LoVo (cell line): ENCODE measurements at regions not wholly inside any gene's neighbourhood (a gene's known extent, or its start where the extent isn't known, plus 50 kb on each side); places are given as distances from the start of the nearest gene placed in this dataset.
"Not testable (repeated sequence)": the region's sequence is repeated elsewhere in the genome, so short reads cannot be mapped to it uniquely, and the experiment has no call there.

ENCODE experiments used
- DNase-seq: peaks from one replicate; pipeline ENCODE4 v3.0.0-alpha.2; 2016; ENCODE audit warnings: low spot score

DNA sequence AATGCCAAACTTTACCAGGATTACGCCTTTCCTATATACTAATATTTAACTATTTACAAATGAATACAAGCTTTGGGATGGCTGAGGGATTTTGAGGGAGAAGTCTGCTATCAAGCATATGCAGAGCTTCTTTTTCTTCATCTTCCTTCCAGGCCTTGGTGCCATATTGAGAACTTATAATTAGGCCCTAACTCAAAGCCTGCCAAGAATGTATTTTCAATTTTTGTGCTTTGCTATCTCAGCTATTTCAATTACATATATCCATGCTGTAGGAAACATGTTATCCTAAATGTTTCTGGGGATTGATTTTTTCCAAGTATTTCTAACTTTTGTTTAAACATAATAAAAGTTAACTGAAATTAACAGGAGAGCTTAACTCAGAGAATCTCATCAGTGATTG is 425.0 kb upstream of the GRM7 start:
- DNase-seq, result no peak

DNA sequence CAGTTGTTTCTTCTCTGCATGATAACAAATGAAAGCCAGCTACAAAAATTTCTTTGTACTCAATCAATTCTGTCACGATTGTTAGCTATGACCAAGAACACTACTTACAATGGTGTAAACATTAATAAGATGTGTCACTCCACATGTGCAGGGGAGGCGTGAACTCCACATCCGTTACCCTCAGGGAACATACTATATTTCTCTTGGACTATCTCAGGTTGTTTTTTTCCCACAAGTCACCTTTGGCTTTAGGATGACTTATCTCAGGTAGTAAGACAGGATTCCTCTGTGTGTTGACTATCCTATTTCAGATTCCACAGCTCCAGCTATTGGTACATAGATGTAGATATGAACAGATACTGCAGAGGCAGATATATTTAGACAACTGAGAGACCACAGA is 423.3 kb upstream of the GRM7 start:
- DNase-seq, result no peak

DNA sequence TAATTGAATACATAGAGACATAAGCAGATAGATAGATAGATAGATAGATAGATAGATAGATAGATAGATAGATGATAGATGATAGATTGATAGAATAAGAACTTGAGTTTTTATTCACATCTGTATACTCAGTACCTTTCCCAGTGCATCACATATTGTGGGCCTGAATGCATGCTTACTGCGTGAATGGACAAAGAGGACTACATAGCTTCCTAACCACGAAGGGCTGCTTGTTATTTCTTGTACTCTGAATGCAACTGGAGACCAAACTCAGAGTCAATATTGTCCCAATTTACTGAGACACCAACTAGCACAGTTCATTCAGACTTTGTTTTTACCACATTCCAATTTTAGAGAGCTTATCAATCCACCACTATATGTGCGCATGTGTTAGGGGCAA is 422.9 kb upstream of the GRM7 start:
- no peak for DNase-seq

DNA sequence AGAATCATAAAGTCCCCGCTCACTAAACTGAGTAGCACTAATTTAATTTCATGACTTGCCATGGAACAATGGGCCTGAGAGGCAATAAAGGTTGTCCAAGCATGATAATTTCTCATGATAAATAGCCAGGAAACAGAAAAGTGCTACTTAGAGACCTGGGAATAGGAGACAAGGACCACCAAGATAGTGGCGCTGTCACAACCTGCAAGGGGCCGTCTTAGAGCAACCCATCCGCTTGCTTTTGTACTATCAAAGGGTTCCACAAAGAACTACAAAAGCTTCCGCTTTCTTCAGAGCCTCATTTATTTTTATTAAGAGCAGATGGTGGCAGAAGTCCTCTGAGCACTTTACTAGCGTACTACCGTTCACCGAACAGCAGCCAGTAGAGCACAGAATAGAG is 421.7 kb upstream of the GRM7 start:
- DNase-seq, result no peak

DNA sequence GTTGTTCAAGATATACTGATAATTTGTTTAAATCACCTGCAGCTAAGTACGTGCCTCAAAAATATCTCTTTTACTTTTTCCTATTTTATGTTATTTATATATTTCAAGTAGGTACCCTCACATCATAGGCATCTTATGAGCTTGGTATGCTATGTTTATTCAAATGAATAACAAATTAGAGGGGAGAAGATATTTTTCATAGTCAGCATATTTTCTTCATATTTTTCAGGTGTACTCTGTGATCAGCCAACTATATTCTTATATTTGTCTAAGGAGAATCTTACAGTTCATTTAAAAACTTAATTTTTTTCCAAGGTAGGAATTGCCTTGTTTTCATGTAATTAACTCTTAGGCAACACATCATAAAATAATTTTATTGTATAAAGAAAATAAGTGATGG is 421.1 kb upstream of the GRM7 start:
- no peak for DNase-seq

DNA sequence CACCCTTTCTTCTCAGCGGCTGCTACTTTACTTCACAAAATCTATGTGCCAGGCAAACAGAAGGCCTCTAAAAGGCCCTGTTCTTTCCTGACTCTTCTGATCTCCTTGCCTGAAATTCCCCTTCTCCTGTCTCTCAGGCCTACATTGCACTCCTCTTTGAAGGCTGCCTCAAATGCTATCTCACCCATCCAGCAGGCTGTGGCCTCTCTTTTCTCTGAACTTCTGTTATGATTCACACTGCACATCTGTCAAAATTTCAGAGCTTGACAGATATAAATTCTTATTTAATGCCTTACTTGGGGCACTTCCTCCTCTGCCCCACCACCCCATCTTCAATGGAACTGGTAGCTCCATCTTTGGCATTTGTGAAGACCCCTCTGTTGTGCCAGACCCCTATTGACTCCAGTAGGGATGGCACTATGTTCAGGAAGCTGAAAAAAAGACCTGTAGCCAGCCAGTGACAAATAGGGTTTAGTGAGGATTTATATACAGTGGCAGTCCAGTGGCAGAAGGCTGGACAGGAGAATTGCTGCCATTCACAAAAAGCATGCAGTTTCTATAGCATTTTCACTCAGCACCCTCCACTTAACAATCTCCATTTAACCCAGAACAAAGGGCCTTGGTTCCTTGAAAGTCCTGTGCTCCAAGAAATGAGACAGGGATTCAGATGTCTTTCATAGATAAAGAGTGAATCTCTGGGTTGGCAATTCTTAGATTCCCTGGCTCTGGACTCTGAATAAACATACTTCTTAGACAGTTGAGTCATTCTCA is 415.8 kb upstream of the GRM7 start:
- DNase-seq, result no peak

DNA sequence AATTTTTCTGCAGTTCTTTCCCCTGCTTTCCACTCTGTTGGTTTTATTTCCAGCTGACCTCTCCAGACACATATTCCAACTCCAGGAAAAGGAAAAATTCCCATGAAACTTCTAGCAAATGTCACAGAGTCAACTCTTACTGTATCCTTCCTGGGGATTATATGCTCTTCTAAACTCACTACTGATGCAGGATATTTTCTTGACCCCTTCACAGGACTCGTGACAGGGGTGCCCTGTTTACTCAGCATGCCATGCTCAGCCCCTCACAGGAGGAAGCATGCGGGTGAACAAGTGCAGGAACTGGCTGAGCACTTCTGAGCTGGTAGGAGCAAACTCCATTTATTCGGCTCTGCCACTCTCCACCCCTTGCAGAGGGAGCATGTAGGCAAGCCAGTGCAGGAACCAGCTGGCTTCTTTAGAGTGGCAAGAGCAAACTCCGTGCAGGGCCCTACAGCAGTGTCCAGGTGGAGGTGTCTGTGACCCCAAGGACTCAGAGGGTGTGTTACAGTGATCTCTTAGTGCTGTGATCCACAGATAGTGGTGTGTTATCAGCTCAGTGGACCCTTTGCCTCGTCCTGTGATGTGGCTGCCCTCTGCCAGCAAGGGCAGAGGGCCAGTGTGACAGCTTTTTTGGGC is 413.6 kb upstream of the GRM7 start:
- DNase-seq, result no peak

DNA sequence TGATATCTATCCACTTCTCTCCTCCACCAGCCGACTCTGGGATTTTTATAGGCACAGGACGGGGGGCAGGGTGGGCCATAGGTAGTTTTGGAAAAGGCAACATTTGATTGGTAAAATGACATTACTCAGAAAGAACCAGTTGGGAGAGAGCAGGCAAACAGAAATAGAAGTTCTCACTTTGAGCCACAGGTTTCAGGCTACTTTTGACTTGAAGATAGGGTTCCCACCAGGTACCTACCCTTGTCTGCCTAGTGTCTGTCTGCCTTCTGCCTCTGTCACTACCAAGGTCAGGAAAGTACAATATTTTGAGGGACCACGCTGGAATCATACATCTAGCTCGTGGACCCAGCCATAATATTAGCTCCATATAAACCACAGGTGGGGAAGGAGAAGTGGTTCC is 412.9 kb upstream of the GRM7 start:
- no peak for DNase-seq

DNA sequence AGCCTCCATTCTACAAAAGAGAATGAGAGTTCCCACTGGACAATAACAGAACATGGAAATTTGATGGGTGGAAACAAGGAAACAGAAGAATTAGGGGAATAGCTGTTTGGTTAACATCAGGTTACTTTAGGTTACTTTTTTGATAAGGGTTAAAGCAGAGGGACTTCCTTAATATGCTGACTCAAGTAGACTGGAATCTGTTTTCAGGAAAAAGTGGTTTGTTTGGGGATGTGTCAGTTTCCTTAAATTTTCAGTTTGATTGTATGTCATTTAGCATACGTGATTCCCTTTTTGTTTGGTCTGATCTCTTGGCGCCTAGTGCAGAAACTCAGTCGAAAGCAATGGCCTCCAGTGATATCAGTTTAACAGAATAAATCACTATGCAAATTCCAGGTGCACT is 411.8 kb upstream of the GRM7 start:
- DNase-seq, result no peak

DNA sequence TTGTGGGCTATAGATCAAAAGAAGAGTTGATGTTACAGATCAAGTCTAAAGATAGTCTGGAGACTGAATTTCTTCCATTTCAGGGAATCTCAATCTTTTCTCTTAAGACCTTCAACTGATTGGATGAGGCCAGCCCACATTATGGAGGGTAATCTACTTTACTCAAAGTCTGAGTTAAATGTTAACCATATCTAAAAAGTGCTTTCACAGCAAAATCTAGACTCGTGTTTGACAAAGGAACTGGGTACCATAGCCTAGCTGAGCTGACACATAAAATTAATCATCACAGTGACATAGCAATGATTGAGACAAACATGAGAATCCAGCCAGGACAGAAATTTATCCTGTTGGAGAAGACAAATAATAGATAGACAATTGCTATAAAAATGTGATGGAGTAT is 407.9 kb upstream of the GRM7 start:
- DNase-seq, result no peak

DNA sequence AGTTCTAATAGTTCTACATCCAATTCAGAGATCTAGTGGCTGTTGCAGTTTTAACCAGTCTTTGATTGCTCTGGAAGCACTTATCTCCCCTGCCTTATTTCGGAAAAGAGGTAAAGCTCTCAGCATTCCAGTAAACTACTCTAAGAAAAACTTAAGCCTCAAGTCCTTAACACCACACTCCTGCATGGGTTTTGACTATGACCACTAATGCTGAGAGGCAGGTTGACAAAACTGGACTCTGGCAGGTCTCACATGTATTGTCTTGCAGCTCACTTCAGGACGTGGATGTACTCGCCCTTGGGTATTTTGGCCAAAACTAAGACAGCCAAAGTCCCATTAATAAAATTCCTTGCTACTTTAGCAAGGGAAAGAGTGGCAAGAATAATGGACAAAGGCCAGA is 405.9 kb upstream of the GRM7 start:
- no peak for DNase-seq

DNA sequence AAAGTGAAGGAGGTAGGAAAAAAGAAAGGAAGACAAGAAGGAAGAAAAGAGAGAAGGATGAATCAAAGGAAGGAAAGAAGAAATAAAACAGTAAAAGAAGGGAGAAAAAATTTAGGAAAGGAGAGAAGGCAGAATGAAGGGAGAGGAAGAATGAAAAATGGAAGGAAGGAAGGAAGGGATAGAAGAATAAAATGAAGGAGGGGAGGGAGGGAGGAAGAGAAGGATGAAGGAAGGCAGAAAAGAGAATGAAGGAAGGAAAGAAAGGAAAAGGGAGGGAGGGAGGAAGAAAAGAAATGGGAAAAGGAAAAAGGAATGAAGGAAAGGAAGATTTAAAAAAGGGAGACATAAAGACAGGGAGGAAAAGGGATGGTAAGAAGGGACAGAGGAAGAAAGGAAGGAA is 393.7 kb upstream of the GRM7 start:
- no peak for DNase-seq

DNA sequence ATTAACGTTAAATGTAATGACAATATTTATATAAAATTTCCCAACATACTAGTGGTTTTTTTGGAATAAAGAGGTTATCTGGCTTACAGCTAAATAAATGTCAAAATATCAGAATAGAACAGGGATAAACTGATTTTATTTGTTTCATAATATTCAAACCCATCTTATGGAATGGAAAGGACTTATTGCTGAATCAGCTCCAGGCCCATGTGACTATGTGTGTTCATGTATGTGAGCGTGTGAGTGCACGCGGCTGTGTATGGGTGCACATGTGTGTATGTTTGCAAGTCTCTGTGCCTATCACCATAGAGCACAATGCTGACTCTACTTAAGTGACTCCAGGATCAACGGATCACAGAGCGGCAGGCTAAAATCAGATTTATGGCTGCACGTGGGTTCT is 392.3 kb upstream of the GRM7 start:
- no peak for DNase-seq

DNA sequence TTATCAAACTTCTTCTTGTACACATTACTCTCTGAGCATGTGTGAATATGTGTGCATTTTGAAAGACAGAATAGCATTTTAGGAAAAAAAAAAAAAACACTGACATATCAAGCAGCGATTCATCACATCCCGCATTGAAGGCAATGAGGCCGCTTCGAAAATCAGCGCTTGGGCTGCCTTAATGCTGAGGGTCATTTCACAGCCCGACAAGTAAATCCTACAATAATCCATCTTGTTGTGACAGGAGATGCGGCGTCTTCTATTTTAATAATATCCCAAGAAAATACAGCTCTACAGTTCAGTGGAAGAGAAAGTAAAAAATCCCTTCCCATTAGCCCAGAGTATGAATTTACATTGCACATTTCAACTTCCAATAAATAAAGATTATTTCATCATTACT is 389.2 kb upstream of the GRM7 start:
- DNase-seq, result no peak

DNA sequence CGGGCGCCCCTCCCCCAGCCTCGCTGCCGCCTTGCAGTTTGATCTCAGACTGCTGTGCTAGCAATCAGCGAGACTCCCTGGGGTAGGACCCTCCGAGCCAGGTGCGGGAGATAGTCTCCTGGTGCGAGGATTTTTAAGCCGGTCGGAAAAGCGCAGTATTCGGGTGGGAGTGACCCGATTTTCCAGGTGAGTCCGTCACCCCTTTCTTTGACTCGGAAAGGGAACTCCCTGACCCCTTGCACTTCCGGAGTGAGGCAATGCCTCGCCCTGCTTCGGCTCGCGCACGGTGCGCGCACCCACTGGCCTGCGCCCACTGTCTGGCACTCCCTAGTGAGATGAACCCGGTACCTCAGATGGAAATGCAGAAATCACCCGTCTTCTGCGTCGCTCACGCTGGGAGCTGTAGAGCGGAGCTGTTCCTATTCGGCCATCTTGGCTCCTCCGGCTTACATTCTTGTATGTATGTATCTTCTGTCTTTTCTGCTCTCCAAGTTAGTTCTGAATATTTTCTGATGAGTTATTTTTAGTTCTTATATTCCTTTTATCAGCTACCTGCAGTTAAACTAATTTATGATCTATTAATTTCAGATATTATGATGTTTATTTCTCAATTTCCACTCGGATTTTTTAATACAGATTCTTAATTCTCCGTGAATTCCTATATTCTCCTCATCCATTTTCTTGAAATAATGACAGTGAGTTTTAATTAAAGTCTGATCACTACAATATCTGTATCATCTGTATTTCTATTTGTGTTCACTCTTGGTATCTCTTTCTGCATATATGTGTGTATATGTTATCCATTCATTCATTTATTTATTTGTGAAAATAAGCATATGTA is 370.2 kb upstream of the GRM7 start:
- DNase-seq, result not testable (repeated sequence)

DNA sequence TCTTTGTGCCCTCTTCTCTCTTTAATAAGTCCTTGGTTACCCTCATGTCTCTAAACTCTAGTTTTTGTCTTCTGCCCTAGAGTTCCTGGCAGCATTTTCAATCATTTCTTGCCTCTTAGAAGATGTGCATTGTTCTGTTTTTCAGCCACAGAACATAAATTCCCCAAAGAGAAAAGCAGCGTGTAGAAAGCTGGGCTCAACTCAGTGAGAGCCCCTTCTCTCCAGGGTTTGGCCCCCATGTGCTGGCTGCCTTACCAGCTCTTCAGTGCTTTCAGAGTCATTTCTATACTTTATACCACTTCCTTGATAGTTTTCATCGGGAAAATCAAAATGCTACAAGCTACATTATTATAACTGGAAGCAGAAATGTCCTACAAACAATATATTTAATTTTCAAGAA is 369.1 kb upstream of the GRM7 start:
- DNase-seq, result no peak

DNA sequence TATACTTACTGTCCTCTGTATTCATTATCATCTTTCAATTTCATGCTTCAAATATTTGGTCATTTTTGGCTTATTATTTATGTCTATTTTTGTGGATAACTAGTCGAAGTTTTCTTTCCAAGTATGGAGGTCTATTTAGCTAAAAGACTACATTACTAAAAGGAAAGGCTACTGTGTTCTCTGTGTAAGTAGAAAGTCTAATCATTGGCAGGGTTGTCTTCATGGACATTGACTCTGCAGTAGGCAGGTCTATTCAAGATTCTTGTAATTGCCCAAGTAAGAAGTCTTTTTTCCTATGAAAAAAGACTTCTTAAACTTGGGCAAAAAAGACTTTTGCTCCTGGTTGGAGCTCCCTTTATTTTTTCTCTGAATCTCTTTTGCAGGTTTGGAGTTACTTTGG is 368.6 kb upstream of the GRM7 start:
- no peak for DNase-seq

DNA sequence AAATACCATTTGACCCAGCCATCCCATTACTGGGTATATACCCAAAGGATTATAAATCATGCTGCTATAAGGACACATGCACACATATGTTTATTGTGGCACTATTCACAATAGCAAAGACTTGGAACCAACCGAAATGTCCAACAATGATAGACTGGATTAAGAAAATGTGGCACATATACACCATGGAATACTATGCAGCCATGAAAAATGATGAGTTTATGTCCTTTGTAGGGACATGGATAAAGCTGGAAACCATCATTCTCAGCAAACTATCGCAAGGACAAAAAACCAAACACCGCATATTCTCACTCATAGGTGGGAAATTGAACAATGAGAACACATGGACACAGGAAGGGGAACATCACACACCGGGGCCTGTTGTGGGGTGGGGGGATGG is 362.0 kb upstream of the GRM7 start:
- DNase-seq, result not testable (repeated sequence)

DNA sequence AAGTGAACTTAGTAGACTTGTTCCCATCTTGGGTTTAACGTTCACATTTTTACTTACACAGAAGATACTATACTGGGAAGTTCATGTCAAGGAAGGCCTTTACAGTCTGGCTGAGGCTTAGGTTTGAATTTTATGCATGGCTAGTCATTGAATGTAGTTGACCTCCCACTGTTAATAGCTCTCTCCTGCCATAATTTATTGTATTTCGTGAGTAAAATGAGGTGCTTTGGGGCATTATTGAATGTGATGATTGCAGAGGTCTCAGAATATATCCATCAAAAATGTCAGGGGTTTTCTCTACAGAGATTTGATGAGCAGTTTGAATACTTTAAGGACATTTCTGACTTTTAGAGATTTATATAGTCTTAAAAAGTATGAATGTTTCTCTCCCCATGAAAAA is 356.6 kb upstream of the GRM7 start:
- DNase-seq, result no peak

DNA sequence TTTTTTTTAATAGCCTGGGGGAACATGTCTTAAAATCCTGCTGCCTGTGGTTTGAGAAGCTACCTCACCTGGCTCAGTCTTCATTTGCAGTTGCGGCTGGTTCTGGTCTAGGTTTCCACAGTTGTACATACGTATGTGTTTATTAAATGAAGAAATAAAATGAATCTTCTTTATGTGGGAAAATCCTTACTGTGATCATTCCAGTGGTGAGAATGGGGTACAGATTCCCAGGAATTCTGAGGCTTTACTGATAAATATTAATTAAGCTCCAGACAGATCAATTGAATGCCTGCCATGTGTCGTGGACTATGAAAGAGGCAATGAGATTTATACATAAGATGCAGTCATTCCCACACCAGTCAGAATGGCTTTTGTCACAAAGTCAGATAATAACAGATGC is 356.1 kb upstream of the GRM7 start:
- no peak for DNase-seq

DNA sequence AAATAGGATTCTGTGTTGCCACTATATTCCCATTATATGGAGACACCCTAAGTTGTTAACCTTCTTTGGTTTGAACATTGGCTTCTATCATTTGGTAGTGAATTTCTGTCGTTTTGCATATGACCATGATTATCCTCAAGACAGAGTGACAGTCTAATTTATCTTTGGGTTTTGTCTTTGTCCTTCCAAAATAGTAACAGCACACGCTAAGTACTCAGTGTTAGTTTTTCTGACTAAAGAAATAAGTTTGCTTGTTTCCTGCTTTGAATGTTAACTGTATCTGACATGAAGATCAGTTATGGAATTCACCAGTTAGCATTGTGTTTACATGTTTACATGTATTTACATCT is 352.5 kb upstream of the GRM7 start:
- no peak for DNase-seq

DNA sequence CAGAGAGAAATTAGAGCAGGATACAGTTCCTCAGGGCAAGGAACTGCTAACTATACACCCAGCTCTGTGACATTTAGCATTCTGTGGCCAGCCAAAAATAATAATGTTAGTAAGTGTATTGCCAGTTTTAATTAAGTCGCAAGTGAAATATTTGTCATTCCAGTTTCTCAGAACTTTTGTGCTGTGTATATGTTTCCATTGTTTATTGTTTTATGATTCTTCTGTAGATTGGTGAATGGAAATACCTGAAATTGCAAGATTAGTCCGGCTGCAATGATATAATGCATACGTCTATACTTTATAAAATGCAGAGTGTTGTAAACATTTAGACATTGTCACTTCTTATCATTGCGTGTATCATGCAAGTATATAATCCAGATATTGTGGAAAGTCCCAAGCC is 351.3 kb upstream of the GRM7 start:
- DNase-seq, result no peak

DNA sequence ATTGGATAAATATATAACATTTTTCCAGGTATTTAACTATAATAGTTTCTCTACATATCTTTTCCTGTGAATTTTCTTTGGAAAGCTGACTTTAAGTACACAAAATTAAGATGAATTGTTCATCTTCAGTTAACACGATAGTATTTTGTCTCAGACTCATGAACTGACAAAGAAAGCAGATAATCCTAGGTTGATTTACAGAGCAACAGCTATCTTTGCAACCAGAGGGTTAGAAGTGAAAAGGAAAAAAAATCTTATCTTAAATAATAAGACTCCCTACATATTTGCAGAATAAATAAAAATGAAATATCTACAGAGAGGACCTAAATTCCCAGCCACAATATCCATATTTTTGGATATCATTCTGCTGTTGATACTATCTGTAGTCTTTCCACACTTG is 350.2 kb upstream of the GRM7 start:
- DNase-seq, result no peak
